Mesendoderm (in vitro differentiated cells): ENCODE measurements at regions not wholly inside any gene's neighbourhood (a gene's known extent, or its start where the extent isn't known, plus 50 kb on each side); places are given as distances from the start of the nearest gene placed in this dataset.

Source experiments
- DNase-seq: peaks from one replicate; pipeline ENCODE4 v3.0.0; 2013
- H2AK5ac ChIP-seq: 2 replicates; pipeline ENCODE4 v1.6.1; 2013; ENCODE audit warnings: low read length, inconsistent platforms
- H2BK120ac ChIP-seq: 2 replicates; pipeline ENCODE4 v1.6.1; 2013; ENCODE audit warnings: low read depth, mild to moderate bottlenecking, low read length, moderate library complexity, mixed read lengths
- H2BK15ac ChIP-seq: replicated peaks from 2 replicates; pipeline ENCODE4 v1.6.1; 2013; ENCODE audit warnings: low read depth, mild to moderate bottlenecking, moderate library complexity
- H2BK5ac ChIP-seq: 2 replicates; pipeline ENCODE4 v1.6.1; 2013; ENCODE audit warnings: low read length, inconsistent platforms
- H3K18ac ChIP-seq: 2 replicates; pipeline ENCODE4 v1.6.1; 2013; ENCODE audit warnings: mild to moderate bottlenecking, low read length, mixed read lengths
- H3K23ac ChIP-seq: one replicate; pipeline ENCODE4 v1.6.1; 2013; ENCODE audit warnings: low read length
- H3K27ac ChIP-seq: 2 replicates; pipeline ENCODE4 v1.5.1; 2013; ENCODE audit warnings: low read depth, mild to moderate bottlenecking, inconsistent platforms, low read length, moderate library complexity
- H3K27me3 ChIP-seq: 2 replicates; pipeline ENCODE4 v1.6.1; 2013; ENCODE audit warnings: low read length, control low read depth, mild to moderate bottlenecking, inconsistent platforms; ENCODE audit not compliant: insufficient read depth, poor library complexity
- H3K36me3 ChIP-seq: 2 replicates; pipeline ENCODE4 v1.6.1; 2013; ENCODE audit warnings: low read length, inconsistent platforms; ENCODE audit not compliant: control insufficient read depth, insufficient read depth
- H3K4ac ChIP-seq: one replicate; pipeline ENCODE4 v1.6.1; 2013; ENCODE audit warnings: low read depth, mild to moderate bottlenecking, low read length, moderate library complexity
- H3K4me1 ChIP-seq: 2 replicates; pipeline ENCODE4 v1.6.1; 2013; ENCODE audit warnings: low read depth, low read length, inconsistent platforms; ENCODE audit not compliant: control insufficient read depth
- H3K4me2 ChIP-seq: 2 replicates; pipeline ENCODE4 v1.6.1; 2013; ENCODE audit warnings: low read length
- H3K4me3 ChIP-seq: 2 replicates; pipeline ENCODE4 v1.5.1; 2013; ENCODE audit warnings: mild to moderate bottlenecking, low read length
- H3K56ac ChIP-seq: one replicate; pipeline ENCODE4 v1.6.1; 2013; ENCODE audit warnings: low read length
- H3K79me1 ChIP-seq: 2 replicates; pipeline ENCODE4 v1.6.1; 2013; ENCODE audit warnings: low read length, inconsistent platforms
- H3K79me2 ChIP-seq: 2 replicates; pipeline ENCODE4 v1.6.1; 2013; ENCODE audit warnings: mild to moderate bottlenecking, low read length; ENCODE audit not compliant: control insufficient read depth, insufficient read depth
- H3K9ac ChIP-seq: 2 replicates; pipeline ENCODE4 v1.6.1; 2013; ENCODE audit warnings: low read length, inconsistent platforms
- H4K5ac ChIP-seq: one replicate; pipeline ENCODE4 v1.6.1; 2013; ENCODE audit warnings: low read length
- H4K8ac ChIP-seq: one replicate; pipeline ENCODE4 v1.6.1; 2013; ENCODE audit warnings: low read depth, mild to moderate bottlenecking, control low read depth, low read length, moderate library complexity
- WGBS: extraction: QIAGEN DNeasy Blood & Tissue Kit; methylation state at CpG from one replicate; pipeline ENCODE4 v1.1.7; 2013; ENCODE audit warnings: low lambda C conversion rate, missing lambda C conversion rate; ENCODE audit not compliant: insufficient coverage; ENCODE audit errors: extremely low coverage; 5-methylcytosine and 5-hydroxymethylcytosine counted together

- Histone ChIP-seq H3K4ac (no peak overlapping the region), H3K4me1 (peaks cover 3% of the 10 kb centered on the region)
- DNase-seq, result no peak
These were observed 163.1 kb downstream of the ESM1 start for GRCh38 chr5:54822324-54822687.

GRCh38 chr5:54821445-54822323 lies 163.7 kb downstream of the ESM1 start:
- H2AK5ac ChIP-seq, result no peak overlapping the region
- H3K18ac ChIP-seq, result peak overlapping the region; percentile 82
- H3K79me2 ChIP-seq, result no peaks in the 10 kb centered on the region
- H3K56ac ChIP-seq, result no peak overlapping the region
- H2BK5ac ChIP-seq, result no peak overlapping the region
- no peak overlapping the region for H3K27ac ChIP-seq
- peak; percentile 91 for DNase-seq
- H3K36me3 ChIP-seq, result no peaks in the 10 kb centered on the region
- H3K23ac ChIP-seq, result no peak overlapping the region
- no peak overlapping the region for H4K8ac ChIP-seq
- no peak overlapping the region for H3K4ac ChIP-seq
- H3K27me3 ChIP-seq, result no peaks in the 10 kb centered on the region
- no peak overlapping the region for H4K5ac ChIP-seq
- no peak overlapping the region for H3K9ac ChIP-seq
- H2BK15ac ChIP-seq, result no peak overlapping the region
- WGBS, result no CpG with 5 or more reads among the region's 4 CpGs
- no peak overlapping the region for H2BK120ac ChIP-seq
- no peak overlapping the region for H3K4me2 ChIP-seq
- no peaks in the 10 kb centered on the region for H3K79me1 ChIP-seq
- no peak overlapping the region for H3K4me3 ChIP-seq
- peaks cover 3% of the 10 kb centered on the region for H3K4me1 ChIP-seq

More at GRCh38 chr5:54822324-54822687, 163.1 kb downstream of the ESM1 start:
- Histone ChIP-seq H3K18ac (no peak overlapping the region), H2BK15ac (no peak overlapping the region), H3K4me2 (no peak overlapping the region), H3K27ac (no peak overlapping the region), H2BK5ac (no peak overlapping the region), H3K23ac (no peak overlapping the region), H2BK120ac (no peak overlapping the region), H4K8ac (no peak overlapping the region), H3K9ac (no peak overlapping the region), H3K79me1 (no peaks in the 10 kb centered on the region), H4K5ac (no peak overlapping the region), H3K36me3 (no peaks in the 10 kb centered on the region), H3K79me2 (no peaks in the 10 kb centered on the region), H3K56ac (no peak overlapping the region), H3K27me3 (no peaks in the 10 kb centered on the region), H3K4me3 (no peak overlapping the region), H2AK5ac (no peak overlapping the region)
- WGBS, result no CpG with 5 or more reads among the region's 2 CpGs

GRCh38 chr5:54820346-54821134 lies 164.9 kb downstream of the ESM1 start:
- Histone ChIP-seq H3K4me1 (peaks cover 3% of the 10 kb centered on the region), H3K27ac (no peak overlapping the region), H4K8ac (no peak overlapping the region), H3K4me2 (no peak overlapping the region), H3K36me3 (no peaks in the 10 kb centered on the region), H2AK5ac (no peak overlapping the region), H3K56ac (no peak overlapping the region), H3K4ac (no peak overlapping the region), H3K79me1 (no peaks in the 10 kb centered on the region), H2BK5ac (no peak overlapping the region), H3K79me2 (no peaks in the 10 kb centered on the region), H3K27me3 (no peaks in the 10 kb centered on the region), H4K5ac (no peak overlapping the region), H3K18ac (no peak overlapping the region), H2BK15ac (no peak overlapping the region), H3K4me3 (no peak overlapping the region), H2BK120ac (no peak overlapping the region), H3K23ac (no peak overlapping the region), H3K9ac (no peak overlapping the region)
- no peak for DNase-seq
- WGBS, result no CpG with 5 or more reads among the region's 3 CpGs

- DNase-seq, result peak; percentile 29
- Histone ChIP-seq H3K79me2 (no peaks in the 10 kb centered on the region), H2BK120ac (no peak overlapping the region), H4K5ac (no peak overlapping the region), H3K9ac (no peak overlapping the region), H3K56ac (no peak overlapping the region), H3K4me2 (no peak overlapping the region), H3K36me3 (no peaks in the 10 kb centered on the region), H3K18ac (no peak overlapping the region), H2BK15ac (no peak overlapping the region), H3K79me1 (no peaks in the 10 kb centered on the region), H3K4me3 (no peak overlapping the region), H3K23ac (no peak overlapping the region), H3K4ac (no peak overlapping the region), H4K8ac (no peak overlapping the region), H2BK5ac (no peak overlapping the region), H3K27ac (no peak overlapping the region), H3K4me1 (no peaks in the 10 kb centered on the region), H2AK5ac (no peak overlapping the region), H3K27me3 (no peaks in the 10 kb centered on the region)
- no CpG with 5 or more reads among the region's 1 CpG for WGBS
These were observed 178.0 kb downstream of the ESM1 start for GRCh38 chr5:54807421-54807820.

- no peaks in the 10 kb centered on the region for H3K79me1 ChIP-seq
- no peaks in the 10 kb centered on the region for H3K27me3 ChIP-seq
- no peaks in the 10 kb centered on the region for H3K36me3 ChIP-seq
- H3K9ac ChIP-seq, result no peak overlapping the region
- WGBS, result no CpG with 5 or more reads among the region's 2 CpGs
- H3K79me2 ChIP-seq, result no peaks in the 10 kb centered on the region
- H2AK5ac ChIP-seq, result no peak overlapping the region
- H4K5ac ChIP-seq, result no peak overlapping the region
- H3K4me3 ChIP-seq, result no peak overlapping the region
- no peaks in the 10 kb centered on the region for H3K4me1 ChIP-seq
- H3K4me2 ChIP-seq, result no peak overlapping the region
- no peak for DNase-seq
- no peak overlapping the region for H3K27ac ChIP-seq
- H4K8ac ChIP-seq, result no peak overlapping the region
- H2BK120ac ChIP-seq, result no peak overlapping the region
- no peak overlapping the region for H3K23ac ChIP-seq
- no peak overlapping the region for H2BK15ac ChIP-seq
- no peak overlapping the region for H3K18ac ChIP-seq
- H3K4ac ChIP-seq, result no peak overlapping the region
- no peak overlapping the region for H2BK5ac ChIP-seq
- no peak overlapping the region for H3K56ac ChIP-seq
These were observed 180.9 kb downstream of the ESM1 start for GRCh38 chr5:54804521-54804920.
